CD4-positive, alpha-beta T cell treated with Interferon gamma for 1 hour (primary cell): ENCODE measurements at regions not wholly inside any gene's neighbourhood (a gene's known extent, or its start where the extent isn't known, plus 50 kb on each side); places are given as distances from the start of the nearest gene placed in this dataset.

Experiments
- DNase-seq: peaks from one replicate; pipeline ENCODE4 v3.0.0-alpha.2; 2020

GRCh38 chr16:27686926-27687325 lies 137.0 kb downstream of the KATNIP start:
- DNase-seq, result no peak

- DNase-seq, result no peak
These were observed 137.7 kb downstream of the KATNIP start for GRCh38 chr16:27687605-27688004.

- DNase-seq, result no peak
These were observed 139.8 kb downstream of the KATNIP start for GRCh38 chr16:27689711-27690110.

- DNase-seq, result no peak
These were observed 140.7 kb downstream of the KATNIP start for GRCh38 chr16:27690608-27691007.

- no peak for DNase-seq
These were observed 141.8 kb downstream of the KATNIP start for GRCh38 chr16:27691721-27692120.

- DNase-seq, result no peak
These were observed 142.6 kb downstream of the KATNIP start for GRCh38 chr16:27692576-27692975.

- no peak for DNase-seq
These were observed 145.2 kb downstream of the KATNIP start for GRCh38 chr16:27695161-27695560.

GRCh38 chr16:27698266-27698665 lies 148.3 kb downstream of the KATNIP start:
- no peak for DNase-seq

- DNase-seq, result no peak
These were observed 148.8 kb downstream of the KATNIP start for GRCh38 chr16:27698746-27699145.

- DNase-seq, result no peak
These were observed 149.6 kb downstream of the KATNIP start for GRCh38 chr16:27699540-27699939.

- DNase-seq, result no peak
These were observed 150.5 kb downstream of the KATNIP start for GRCh38 chr16:27700304-27700995.

GRCh38 chr16:27701381-27701780 lies 151.4 kb downstream of the KATNIP start:
- no peak for DNase-seq

GRCh38 chr16:27703121-27703520 lies 153.2 kb downstream of the KATNIP start:
- no peak for DNase-seq

- DNase-seq, result no peak
These were observed 153.6 kb downstream of the KATNIP start for GRCh38 chr16:27703545-27703944.

GRCh38 chr16:27704252-27704651 lies 154.3 kb downstream of the KATNIP start:
- no peak for DNase-seq

GRCh38 chr16:27706156-27706865 lies 156.4 kb downstream of the KATNIP start:
- DNase-seq, result no peak

- no peak for DNase-seq
These were observed 157.1 kb downstream of the KATNIP start for GRCh38 chr16:27706866-27707685.

- no peak for DNase-seq
These were observed 158.7 kb downstream of the KATNIP start for GRCh38 chr16:27708651-27709050.

GRCh38 chr16:27712251-27712711 lies 162.3 kb downstream of the KATNIP start:
- DNase-seq, result no peak

GRCh38 chr16:27717726-27718125 lies 167.8 kb downstream of the KATNIP start:
- DNase-seq, result no peak

GRCh38 chr16:27718201-27719105 lies 168.5 kb downstream of the KATNIP start:
- DNase-seq, result no peak

- no peak for DNase-seq
These were observed 169.1 kb downstream of the KATNIP start for GRCh38 chr16:27719106-27719445.
